ENCODE measurements at regions not wholly inside any gene's neighbourhood (a gene's known extent, or its start where the extent isn't known, plus 50 kb on each side); places are given as distances from the start of the nearest gene placed in this dataset.

DNA sequence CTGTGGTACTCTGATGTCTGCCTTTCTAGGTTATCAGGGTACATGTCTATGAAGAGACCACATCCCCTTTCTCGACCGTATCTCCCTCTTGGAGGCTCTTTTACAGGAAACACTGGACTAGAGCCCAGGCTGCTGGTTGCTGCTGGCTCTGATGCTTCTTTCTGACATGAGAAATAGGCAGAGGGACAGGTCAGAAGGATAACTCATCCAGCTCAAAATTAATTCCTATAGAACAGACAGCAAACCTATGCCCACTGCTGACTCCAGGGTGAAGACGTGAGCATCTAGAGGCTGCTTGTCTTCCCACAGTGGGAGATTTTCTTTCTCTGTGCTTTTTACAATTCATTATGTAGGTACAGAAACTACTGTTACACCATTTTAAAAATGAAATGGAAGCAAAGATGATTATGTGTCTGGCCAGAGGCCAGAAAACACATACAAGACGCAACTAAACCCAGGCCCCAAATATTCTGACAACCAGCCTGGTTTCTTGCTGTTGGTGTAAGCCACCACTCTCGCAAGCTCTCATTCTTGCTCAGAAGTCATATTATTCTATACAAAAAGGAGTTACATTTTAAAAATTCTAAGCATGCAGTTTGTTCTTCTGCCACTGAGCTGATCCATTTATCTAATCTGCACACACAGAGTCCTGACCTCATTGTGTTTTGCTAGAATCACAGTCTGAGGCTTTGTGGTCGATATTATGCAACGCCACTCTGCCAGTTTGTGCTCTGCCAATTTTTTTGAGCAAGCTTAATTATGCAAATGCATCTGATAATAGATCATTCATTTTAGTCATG is 424.3 kb downstream of the KIF20B start:
- H3K9me3 Mint-ChIP-seq: peaks cover 6% of the 10 kb centered on the region
- TF ChIP-seq, protein P1, sequence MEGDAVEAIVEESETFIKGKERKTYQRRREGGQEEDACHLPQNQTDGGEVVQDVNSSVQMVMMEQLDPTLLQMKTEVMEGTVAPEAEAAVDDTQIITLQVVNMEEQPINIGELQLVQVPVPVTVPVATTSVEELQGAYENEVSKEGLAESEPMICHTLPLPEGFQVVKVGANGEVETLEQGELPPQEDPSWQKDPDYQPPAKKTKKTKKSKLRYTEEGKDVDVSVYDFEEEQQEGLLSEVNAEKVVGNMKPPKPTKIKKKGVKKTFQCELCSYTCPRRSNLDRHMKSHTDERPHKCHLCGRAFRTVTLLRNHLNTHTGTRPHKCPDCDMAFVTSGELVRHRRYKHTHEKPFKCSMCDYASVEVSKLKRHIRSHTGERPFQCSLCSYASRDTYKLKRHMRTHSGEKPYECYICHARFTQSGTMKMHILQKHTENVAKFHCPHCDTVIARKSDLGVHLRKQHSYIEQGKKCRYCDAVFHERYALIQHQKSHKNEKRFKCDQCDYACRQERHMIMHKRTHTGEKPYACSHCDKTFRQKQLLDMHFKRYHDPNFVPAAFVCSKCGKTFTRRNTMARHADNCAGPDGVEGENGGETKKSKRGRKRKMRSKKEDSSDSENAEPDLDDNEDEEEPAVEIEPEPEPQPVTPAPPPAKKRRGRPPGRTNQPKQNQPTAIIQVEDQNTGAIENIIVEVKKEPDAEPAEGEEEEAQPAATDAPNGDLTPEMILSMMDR (IDR thresholded peaks at IDR 0.05; ENCODE audit: unreplicated experiment in 3 of 3): no peak
- H3K4me1 Mint-ChIP-seq: no peaks in the 10 kb centered on the region
- H3K4me3 Mint-ChIP-seq: no peak overlapping the region
- H3K27ac Mint-ChIP-seq: peak overlapping the region in 2 of 3 experiments; percentile 37 to 66
- no peaks in the 10 kb centered on the region for H3K27me3 Mint-ChIP-seq (ENCODE audit: low read depth)
- H3K36me3 Mint-ChIP-seq (ENCODE audit: low read depth): no peaks in the 10 kb centered on the region

- peak overlapping the region in 2 of 3 experiments; percentile 37 to 66 for H3K27ac Mint-ChIP-seq
- TF ChIP-seq, protein P1 (IDR thresholded peaks at IDR 0.05; ENCODE audit: unreplicated experiment in 3 of 3): no peak
- H3K36me3 Mint-ChIP-seq (ENCODE audit: low read depth): no peaks in the 10 kb centered on the region
- H3K27me3 Mint-ChIP-seq (ENCODE audit: low read depth): no peaks in the 10 kb centered on the region
- H3K9me3 Mint-ChIP-seq: peaks cover 9% of the 10 kb centered on the region
- H3K4me1 Mint-ChIP-seq: no peaks in the 10 kb centered on the region
- H3K4me3 Mint-ChIP-seq: no peak overlapping the region
These were observed 424.8 kb downstream of the KIF20B start for GRCh38 chr10:90126256-90126595.

DNA sequence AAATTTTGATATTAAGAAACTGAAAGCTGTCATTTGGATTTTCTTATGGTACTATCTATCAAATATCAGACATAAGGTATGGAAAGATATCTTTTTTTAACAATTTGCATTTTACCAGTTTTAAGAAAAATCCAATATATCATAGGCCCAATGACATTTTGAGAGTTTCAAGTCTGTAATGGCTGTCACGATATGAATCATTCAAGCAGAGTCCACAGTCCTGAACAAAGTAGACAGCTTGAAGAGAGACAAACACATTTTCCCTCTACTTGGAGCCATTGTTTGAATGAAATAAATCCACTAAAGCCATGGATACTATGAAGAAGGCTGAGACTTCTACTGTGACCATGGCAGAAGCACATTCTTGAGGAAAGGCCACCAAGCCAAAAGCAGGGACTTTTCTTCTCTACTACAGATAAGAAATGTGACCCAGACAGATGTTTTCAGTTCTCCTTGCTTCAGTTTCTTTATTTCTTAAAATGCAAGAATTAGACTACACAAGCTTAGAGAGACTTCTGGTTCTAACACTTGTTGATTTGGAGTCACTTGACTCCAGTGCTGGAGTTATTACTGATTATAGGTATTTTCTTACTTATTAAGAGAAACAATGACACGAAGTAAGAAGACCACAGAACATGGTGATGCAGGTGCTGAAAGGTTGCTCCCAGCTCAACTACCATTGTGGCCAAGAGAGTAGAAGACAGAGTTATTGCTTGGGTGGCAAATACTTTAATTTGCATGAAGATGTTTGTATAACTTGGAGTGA is 429.1 kb downstream of the KIF20B start:
- Mint-ChIP-seq H3K27me3 (ENCODE audit: low read depth) (no peaks in the 10 kb centered on the region), H3K36me3 (ENCODE audit: low read depth) (no peaks in the 10 kb centered on the region), H3K27ac (no peak overlapping the region), H3K4me3 (no peak overlapping the region), H3K4me1 (no peaks in the 10 kb centered on the region), H3K9me3 (peaks cover 24% of the 10 kb centered on the region)
- TF ChIP-seq, protein P1 (IDR thresholded peaks at IDR 0.05; ENCODE audit: unreplicated experiment in 3 of 3): no peak

DNA sequence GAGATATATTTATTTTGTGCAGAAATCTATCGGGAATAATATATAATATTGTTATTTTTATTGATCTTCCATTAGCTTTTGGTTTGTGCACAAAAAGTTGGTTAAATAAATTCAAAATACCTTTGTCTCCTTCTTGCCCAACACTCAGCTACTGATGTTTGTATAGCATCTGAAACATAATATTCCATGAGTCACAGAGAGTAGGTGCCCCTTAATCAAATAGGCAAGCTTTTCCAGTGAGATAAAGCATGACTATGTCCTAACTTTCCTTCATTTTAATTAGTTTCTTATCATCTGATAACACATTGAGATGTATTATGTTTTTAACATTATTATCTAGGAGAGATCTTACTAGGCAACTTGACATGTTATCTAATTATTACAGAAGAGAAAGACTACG is 432.2 kb downstream of the KIF20B start:
- TF ChIP-seq, protein P1 (IDR thresholded peaks at IDR 0.05; ENCODE audit: unreplicated experiment in 3 of 3): no peak
- peaks cover 51% of the 10 kb centered on the region for H3K9me3 Mint-ChIP-seq
- H3K36me3 Mint-ChIP-seq (ENCODE audit: low read depth): peaks cover 6% of the 10 kb centered on the region
- H3K27ac Mint-ChIP-seq: no peak overlapping the region
- no peaks in the 10 kb centered on the region for H3K27me3 Mint-ChIP-seq (ENCODE audit: low read depth)
- H3K4me1 Mint-ChIP-seq: no peaks in the 10 kb centered on the region
- H3K4me3 Mint-ChIP-seq: no peak overlapping the region

- Mint-ChIP-seq H3K4me1 (no peaks in the 10 kb centered on the region), H3K9me3 (peaks cover 57% of the 10 kb centered on the region), H3K27me3 (ENCODE audit: low read depth) (no peaks in the 10 kb centered on the region), H3K4me3 (no peak overlapping the region), H3K36me3 (ENCODE audit: low read depth) (peaks cover 10% of the 10 kb centered on the region), H3K27ac (no peak overlapping the region)
- TF ChIP-seq, protein P1 (IDR thresholded peaks at IDR 0.05; ENCODE audit: unreplicated experiment in 3 of 3): no peak
These were observed 435.4 kb downstream of the KIF20B start for GRCh38 chr10:90136731-90137316.
